ENCODE measurements at regions not wholly inside any gene's neighbourhood (a gene's known extent, or its start where the extent isn't known, plus 50 kb on each side); places are given as distances from the start of the nearest gene placed in this dataset.
"Not testable (repeated sequence)": the region's sequence is repeated elsewhere in the genome, so short reads cannot be mapped to it uniquely, and the experiment has no call there.

DNA sequence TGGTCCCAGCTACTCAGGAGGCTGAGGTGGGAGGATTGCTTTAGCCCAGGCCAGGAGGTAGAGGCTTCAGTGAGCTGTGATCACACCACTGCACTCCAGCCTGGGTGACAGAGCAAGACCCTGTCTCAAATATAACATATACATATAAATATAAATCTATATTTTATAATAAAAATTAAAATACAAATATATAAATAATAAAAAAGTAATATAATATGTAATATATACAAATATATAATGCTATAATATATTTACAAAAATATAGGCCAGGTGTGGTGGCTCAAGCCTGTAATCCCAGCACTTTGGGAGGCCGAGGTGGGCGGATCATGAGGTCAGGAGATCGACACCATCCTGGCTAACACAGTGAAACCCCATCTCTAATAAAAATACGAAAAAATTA lies 131.4 kb downstream of the MFAP3L start:
- not testable (repeated sequence) for DNase-seq

DNA sequence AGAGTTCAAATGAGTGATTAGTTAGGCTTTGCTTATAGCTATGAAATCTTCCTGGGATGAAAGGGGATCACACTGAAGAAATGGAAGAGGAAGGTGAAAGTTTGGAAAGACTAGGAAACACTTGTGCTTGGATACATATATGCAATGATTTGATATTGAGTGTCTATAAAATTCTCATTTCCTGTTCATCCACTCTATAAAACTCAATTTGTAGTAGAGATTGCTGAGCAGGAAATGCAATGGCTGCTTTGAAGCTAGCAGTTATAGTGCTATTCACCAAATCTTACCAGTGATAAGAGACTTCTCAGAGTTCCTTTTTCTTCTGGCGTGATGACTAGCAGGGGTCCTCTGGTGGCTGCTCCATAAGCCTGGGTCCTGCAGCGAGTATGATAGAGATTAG lies 128.1 kb upstream of the HPF1 start:
- DNase-seq = no peak

GRCh38 chr4:169881769-169882168 lies 124.0 kb upstream of the HPF1 start:
- no peak for DNase-seq

- DNase-seq = no peak
Measured at GRCh38 chr4:169870507-169870906, 112.8 kb upstream of the HPF1 start.

DNA sequence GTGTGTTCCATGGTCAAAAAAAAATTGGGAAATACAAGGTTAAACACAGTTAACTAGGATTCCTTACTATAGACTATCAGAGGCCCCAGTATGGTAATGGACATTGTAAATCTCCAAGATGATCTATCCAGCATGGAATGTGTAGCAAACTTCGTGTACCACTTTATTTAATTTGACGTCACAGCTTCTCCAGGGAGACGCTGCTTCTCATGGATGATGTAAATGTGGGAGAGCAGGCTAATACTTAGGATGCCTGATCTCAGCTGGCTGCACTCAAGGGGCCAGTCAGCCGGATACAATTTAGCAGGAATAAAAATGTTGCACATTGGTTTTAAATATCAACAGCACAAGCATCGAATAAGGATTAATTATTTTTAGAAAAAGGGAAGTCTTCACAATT lies 111.7 kb upstream of the HPF1 start:
- DNase-seq = no peak

- no peak for DNase-seq
Measured at GRCh38 chr4:169861593-169861992, 103.8 kb upstream of the HPF1 start.

GRCh38 chr4:169859366-169860216 lies 101.8 kb upstream of the HPF1 start:
- peak in 1 of 3 donors; percentile 2 for DNase-seq

DNA sequence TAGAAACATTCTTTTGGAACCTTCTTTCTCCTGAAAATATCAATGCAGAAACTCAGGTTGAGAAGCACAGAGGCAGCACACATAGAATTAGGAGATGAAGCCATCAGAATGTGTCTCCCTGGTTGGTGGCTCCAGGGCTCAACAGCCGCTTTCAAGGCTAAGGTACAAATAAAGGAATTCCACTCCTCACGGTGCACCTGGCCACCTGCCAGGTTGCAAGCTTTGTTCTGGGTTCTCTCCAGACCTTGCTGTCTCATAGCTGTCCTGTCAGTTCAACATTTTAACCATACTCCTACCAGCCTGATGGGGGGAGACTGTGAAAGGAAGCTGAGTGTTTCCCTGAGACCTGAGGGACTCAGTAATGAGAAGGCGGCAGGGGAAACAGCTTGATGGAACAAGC lies 96.3 kb upstream of the HPF1 start:
- DNase-seq = no peak

- no peak for DNase-seq
Measured at GRCh38 chr4:169852481-169852880, 94.7 kb upstream of the HPF1 start.

GRCh38 chr4:169851750-169852149 lies 94.0 kb upstream of the HPF1 start:
- no peak for DNase-seq

DNA sequence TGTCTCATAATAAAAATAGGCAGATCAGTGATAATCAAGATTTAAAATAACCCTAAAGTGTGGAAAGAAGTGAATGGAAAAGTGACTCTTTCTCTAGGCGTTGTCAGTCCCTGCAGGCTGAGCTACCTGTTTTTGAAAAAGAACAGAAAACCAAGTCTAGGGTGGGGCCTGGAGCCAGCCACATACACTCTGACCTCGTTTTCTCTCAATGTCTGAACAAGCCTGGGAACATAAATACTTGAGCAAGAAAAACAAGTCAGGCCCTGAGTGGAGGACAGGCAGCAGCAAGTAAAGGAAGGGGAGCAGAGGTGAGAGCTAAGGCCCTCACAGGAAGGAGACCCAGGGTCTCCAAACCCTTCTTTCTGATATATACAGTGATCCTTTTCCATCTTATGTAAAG lies 91.7 kb upstream of the HPF1 start:
- DNase-seq = no peak

DNA sequence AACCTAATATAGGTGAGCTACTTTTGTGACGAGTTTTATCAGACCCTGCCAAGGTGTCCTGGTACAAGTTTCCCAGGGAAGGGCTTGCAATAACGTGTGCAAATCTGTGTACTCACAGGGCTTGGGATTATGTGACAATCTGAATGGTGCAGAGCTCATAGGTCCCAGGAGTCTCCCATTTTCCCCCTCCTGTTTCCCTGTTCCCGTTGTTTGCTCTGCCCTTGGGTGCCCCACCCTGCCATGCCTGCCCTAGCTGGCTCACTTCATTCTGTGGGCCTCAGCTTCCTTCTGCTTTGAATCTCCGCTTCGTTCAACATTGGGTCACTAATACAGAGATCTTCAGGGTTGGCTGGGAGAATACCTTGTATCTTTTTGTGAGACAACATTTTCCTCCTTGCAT lies 90.3 kb upstream of the HPF1 start:
- no peak for DNase-seq

DNA sequence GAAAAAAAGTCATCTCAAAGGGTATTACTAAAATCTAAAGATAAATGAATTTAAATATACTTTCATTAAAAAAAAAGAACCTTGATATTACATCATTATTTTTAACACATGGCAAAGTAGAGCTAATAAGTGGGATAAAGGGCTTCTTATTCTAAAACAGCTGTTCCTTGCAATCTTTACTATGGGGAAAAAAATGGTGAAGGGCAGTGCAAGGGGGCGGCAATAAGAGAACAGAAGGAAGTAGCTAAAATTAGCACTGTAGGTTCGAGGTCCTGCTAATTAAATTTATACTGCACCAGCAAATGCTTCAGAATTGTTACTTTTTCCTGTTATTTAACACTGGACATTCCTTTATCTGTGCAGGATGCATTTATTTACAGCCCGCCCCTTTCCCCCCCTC lies 89.4 kb upstream of the HPF1 start:
- no peak for DNase-seq

DNA sequence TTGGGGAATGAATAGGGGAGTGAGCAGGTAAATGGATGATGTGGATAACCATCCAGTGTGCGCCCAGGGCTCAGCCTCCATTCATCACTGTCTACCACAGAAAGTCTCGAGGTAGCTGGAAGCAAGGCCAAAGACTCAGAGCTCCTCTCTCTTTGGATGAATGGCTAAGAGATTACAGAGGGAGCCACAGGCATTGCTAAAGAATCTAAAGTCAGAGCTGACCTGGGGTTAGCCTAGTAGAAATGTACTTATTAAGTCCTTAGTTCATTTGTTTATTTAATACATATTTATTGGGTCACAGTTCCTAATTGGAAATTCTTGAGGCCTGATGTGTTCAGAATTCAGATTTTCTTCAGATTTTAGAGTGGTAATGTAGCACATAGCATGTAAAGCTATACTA lies 88.7 kb upstream of the HPF1 start:
- DNase-seq = no peak

GRCh38 chr4:169841776-169842175 lies 84.0 kb upstream of the HPF1 start:
- DNase-seq = no peak

DNA sequence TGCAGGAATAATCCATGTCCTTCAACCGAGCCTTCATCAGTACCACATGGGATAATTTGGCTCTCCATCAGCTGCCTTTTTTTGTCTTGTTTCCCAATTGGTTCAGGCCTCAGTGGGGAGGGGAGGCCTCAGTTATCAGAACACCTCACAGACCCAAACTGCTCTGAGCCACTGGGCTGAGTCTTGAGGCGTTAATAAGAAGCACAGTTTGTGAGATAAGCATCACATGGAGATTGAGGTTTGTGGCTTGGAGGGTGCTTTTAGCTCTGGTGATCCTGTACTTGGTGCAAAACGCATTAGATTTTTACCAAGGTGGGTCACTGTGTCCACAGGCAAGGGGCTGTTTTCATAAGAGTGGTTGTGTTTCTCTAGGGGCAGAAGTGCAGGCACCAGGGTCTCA lies 82.8 kb upstream of the HPF1 start:
- no peak for DNase-seq

DNA sequence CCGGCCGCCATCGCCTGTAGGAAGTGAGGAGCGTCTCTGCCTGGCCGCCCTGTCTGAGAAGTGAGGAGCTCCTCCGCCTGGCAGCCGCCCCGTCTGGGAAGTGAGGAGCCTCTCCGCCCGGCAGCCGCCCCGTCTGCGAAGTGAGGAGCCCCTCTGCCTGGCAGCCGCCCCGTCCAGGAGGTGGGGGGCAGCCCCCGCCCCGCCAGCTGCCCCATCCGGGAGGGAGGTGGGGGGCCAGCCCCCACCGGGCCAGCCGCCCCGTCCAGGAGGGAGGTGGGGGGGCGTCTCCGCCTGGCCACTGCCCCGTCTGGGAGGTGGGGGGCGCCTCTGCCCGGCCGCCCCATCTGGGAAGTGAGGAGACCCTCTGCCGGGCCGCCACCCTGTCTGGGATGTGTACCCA lies 70.6 kb upstream of the HPF1 start:
- not testable (repeated sequence) for DNase-seq

- no peak for DNase-seq
Measured at GRCh38 chr4:169826634-169827187, 69.0 kb upstream of the HPF1 start.

- DNase-seq = peak; percentile 34 to 78 (median 68)
Measured at GRCh38 chr4:169823685-169824084, 65.9 kb upstream of the HPF1 start.

DNA sequence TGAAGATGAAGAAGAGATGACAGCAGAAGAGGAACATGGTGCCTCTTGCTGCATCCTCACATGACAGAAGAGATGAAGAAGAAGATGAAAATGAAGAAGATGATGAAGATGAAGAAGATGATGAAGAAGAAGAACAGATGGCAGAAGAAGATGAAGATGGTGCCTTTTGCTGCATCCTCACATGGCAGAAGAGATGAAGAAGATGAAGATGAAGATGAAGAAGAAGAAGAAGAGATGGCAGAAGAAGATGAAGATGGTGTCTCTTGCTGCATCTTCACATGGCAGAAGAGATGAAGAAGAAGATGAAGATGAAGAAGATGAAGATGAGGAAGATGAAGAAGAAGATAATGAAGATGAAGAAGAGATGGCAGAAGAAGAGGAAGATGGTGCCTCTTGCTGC lies 63.7 kb upstream of the HPF1 start:
- DNase-seq = no peak

DNA sequence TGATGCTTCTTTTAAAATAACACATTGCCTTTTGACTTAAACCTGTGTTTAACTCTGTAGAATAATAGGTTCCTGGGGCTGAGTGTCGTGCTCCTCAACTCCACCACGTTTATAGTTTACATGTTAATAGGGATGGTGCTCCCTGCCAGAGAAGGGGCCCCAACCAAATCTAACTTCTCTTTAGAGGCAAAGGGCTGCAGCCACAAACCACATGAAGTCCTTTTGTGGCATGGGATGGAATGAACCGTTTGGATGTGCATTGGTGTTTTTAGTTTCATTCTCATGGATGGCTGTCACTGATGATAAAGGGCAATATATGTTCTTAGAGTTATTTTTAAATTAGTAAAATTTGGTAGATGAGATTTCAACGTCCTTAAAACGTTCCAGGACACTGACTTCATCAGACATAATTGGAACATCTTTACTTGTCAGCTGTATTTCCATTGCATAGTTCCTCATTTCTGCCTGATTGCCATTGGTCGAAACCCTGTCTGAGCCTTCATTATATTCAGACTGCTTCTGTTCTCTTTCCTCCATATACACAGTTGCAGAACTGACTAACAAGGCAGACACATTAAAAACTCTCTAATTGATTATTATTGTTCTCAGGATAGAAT lies 60.4 kb upstream of the HPF1 start:
- DNase-seq = no peak

GRCh38 chr4:169815606-169816005 lies 57.9 kb upstream of the HPF1 start:
- DNase-seq = no peak

GRCh38 chr4:169811476-169811875 lies 53.7 kb upstream of the HPF1 start:
- no peak for DNase-seq

Measured in muscle of back (tissue), 3 donors.